Activated CD4-positive, alpha-beta T cell treated with anti-CD3 and anti-CD28 coated beads, Interleukin-2, amount 10 ng/mL, durations not matched to agents 7 days and 5 days (primary cell): ENCODE measurements at regions not wholly inside any gene's neighbourhood (a gene's known extent, or its start where the extent isn't known, plus 50 kb on each side); places are given as distances from the start of the nearest gene placed in this dataset.

Source experiments
- CTCF ChIA-PET: fragments of 350-600 bp; sonication (Branson Sonifier 250); formaldehyde crosslinking; loops from one replicate; lab custom pipeline; 2021; ENCODE audit warnings: antibody characterized with exemption; lab: Charles Lee
- POLR2A ChIA-PET: fragments of 350-600 bp; sonication (Branson Sonifier 250); formaldehyde crosslinking; loops from one replicate; lab custom pipeline; 2021; ENCODE audit warnings: antibody characterized with exemption; lab: Charles Lee
- DNase-seq: peaks from one replicate; pipeline ENCODE4 v3.0.0-alpha.2; 2020
- H3K27ac Mint-ChIP-seq: one replicate; pipeline ENCODE4 v1.8.0; 2021; ENCODE audit warnings: mild to moderate bottlenecking, moderate library complexity, mixed read lengths
- H3K27me3 Mint-ChIP-seq: one replicate; pipeline ENCODE4 v1.8.0; 2021; ENCODE audit warnings: mixed read lengths
- H3K36me3 Mint-ChIP-seq: one replicate; pipeline ENCODE4 v1.8.0; 2021; ENCODE audit warnings: low read depth, mixed read lengths
- H3K4me1 Mint-ChIP-seq: one replicate; pipeline ENCODE4 v1.8.0; 2021; ENCODE audit warnings: mixed read lengths
- H3K4me3 Mint-ChIP-seq: one replicate; pipeline ENCODE4 v1.8.0; 2021; ENCODE audit warnings: mild to moderate bottlenecking, moderate library complexity, mixed read lengths
- H3K9me3 Mint-ChIP-seq: one replicate; pipeline ENCODE4 v1.8.0; 2021; ENCODE audit warnings: mixed read lengths

DNA sequence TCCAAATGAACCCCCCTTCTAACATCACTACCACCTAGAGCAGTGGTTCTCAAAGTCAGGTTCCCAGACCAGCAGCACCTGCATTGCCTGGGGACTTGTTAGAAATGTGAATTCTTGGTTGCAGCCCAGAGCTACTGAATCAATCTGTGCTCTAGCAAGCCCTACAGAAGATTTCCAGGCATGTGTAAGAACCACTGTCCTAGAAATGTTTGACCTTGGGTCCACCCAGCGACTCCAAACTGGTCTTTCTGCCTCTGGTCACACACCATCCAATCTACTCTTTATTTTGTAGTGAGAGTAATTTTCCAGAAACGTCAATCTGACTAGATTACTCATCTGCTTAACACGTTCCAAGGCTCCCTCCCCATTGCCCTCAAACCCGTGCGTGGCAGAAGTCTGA lies 169.9 kb downstream of the HAPSTR1 start:
- no peaks in the 10 kb centered on the region for H3K4me1 Mint-ChIP-seq
- no peak for DNase-seq
- no peak overlapping the region for H3K4me3 Mint-ChIP-seq
- POLR2A ChIA-PET, result no interaction called here
- CTCF ChIA-PET, result no interaction called here
- no peaks in the 10 kb centered on the region for H3K36me3 Mint-ChIP-seq
- no peaks in the 10 kb centered on the region for H3K9me3 Mint-ChIP-seq
- H3K27me3 Mint-ChIP-seq, result peaks cover 8% of the 10 kb centered on the region
- no peak overlapping the region for H3K27ac Mint-ChIP-seq

DNA sequence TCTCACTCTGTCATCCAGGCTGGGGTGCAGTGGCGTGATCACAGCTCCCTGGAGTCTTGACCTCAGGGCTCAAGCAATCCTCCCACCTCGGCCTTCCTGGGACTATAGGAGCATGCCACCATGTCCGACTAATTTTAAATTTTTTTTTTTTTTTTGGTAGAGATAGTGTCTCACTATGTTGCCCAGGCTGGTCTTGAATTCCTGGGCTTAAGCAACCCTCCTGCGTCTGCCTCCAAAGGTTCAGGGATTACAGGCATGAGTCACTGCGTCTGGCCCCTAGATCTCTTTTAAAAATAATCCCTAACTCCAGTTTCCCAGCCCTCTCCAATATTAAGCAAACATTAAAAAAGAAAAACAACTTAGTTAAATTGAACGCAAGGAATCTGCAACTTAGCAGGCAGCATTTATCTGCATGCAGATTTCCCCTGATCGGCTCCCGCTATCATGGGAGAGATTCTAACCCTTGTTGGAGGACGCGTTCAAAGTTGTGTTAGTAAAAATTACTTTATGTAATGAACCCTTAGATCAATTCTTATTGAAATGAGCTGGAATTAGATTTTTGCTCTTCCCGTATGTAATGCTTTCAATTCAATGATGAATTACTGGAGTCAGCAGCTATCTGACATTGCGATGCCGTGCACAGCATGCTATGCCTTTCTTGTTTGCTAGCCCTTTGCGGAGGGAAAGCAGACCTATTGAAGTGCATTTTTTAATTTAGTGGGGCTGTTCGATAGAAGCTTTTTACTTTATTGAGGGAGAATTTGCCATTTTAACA lies 171.7 kb downstream of the HAPSTR1 start:
- no peak overlapping the region for H3K4me3 Mint-ChIP-seq

DNA sequence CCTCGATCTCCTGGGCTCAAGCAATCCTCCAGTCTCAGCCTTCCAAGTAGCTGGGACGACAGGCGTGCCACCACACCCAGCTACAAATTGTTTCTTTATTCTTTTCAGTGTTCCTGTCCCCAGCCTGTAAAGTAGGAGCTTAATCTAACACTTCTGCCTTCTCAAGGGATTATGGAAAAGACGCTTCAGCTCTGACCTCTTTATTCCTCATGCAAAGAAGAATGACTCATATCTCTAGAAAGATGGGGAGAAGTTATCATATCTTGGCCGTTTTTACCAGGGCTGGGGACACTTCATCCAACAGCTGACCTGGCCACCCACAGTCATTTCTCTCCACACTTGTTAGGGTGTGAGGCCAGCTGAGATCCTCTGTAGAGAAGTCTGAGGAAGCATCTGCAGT lies 172.6 kb downstream of the HAPSTR1 start:
- H3K27me3 Mint-ChIP-seq, result peaks cover 8% of the 10 kb centered on the region
- CTCF ChIA-PET, result no interaction called here
- no peaks in the 10 kb centered on the region for H3K4me1 Mint-ChIP-seq
- no peak for DNase-seq
- no peak overlapping the region for H3K4me3 Mint-ChIP-seq
- H3K36me3 Mint-ChIP-seq, result no peaks in the 10 kb centered on the region
- POLR2A ChIA-PET, result no interaction called here
- H3K27ac Mint-ChIP-seq, result no peak overlapping the region
- no peaks in the 10 kb centered on the region for H3K9me3 Mint-ChIP-seq

More for the DNA sequence above, 171.7 kb downstream of the HAPSTR1 start:
- Mint-ChIP-seq H3K27ac (no peak overlapping the region), H3K9me3 (no peaks in the 10 kb centered on the region), H3K4me1 (no peaks in the 10 kb centered on the region), H3K27me3 (peaks cover 8% of the 10 kb centered on the region), H3K36me3 (no peaks in the 10 kb centered on the region)
- DNase-seq, result no peak
- CTCF ChIA-PET, result interaction anchor here (0.6 to 1.1 kb wide), 2 partner anchors 11 to 39 kb away, joined by 3 to 4 read pairs; no protein-coding TSS in a partner anchor
- POLR2A ChIA-PET, result no interaction called here

DNA sequence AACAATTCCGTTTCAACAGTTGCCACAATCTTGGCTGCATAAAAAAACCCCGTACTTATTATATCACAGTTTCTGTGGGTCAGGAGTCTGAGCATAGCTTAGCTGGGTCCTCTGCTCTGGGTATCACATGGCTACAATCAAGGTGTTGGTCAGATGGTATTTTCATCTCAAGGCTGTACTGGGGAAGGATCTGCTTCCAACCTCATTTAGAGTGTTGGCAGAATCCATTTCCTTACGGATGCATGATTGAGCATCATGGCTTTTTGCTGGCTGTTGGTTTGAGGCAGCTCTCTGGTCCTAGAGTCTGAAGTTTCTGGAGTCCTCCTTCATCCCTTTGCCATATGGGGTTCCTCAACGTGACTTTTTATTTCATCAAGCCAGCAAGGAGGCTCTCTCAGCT lies 177.0 kb downstream of the HAPSTR1 start:
- H3K9me3 Mint-ChIP-seq, result no peaks in the 10 kb centered on the region
- H3K4me1 Mint-ChIP-seq, result no peaks in the 10 kb centered on the region
- ChIA-PET CTCF (interaction anchor here (1.8 kb wide), 1 partner anchor 10 kb away, joined by 6 read pairs; no protein-coding TSS in a partner anchor), POLR2A (no interaction called here)
- H3K4me3 Mint-ChIP-seq, result no peak overlapping the region
- no peak for DNase-seq
- H3K27ac Mint-ChIP-seq, result no peak overlapping the region
- H3K27me3 Mint-ChIP-seq, result peaks cover 8% of the 10 kb centered on the region
- no peaks in the 10 kb centered on the region for H3K36me3 Mint-ChIP-seq

DNA sequence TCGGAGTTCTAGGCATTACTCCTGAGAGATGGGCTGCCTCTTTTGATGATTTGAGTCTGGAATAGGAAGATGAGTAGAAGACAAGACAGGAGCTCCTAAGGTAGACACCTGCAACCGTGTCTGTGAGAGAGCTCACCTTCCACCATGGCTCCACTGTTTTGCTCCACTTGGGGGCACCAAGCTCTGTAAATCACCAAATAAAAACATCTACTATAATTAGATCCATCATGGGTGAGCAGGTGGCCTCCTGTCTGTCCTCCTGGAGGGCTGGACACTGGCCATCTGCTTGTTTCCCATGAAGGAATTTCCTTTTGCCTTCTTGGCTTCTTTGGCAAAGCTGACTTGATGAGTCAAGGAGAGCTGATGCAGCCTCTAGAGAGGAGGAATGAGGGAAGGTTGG lies 179.0 kb downstream of the HAPSTR1 start:
- H3K27me3 Mint-ChIP-seq, result peaks cover 2% of the 10 kb centered on the region
- no peak overlapping the region for H3K4me3 Mint-ChIP-seq
- H3K36me3 Mint-ChIP-seq, result no peaks in the 10 kb centered on the region
- ChIA-PET CTCF (no interaction called here), POLR2A (no interaction called here)
- no peaks in the 10 kb centered on the region for H3K4me1 Mint-ChIP-seq
- H3K27ac Mint-ChIP-seq, result no peak overlapping the region
- no peak for DNase-seq
- H3K9me3 Mint-ChIP-seq, result no peaks in the 10 kb centered on the region

DNA sequence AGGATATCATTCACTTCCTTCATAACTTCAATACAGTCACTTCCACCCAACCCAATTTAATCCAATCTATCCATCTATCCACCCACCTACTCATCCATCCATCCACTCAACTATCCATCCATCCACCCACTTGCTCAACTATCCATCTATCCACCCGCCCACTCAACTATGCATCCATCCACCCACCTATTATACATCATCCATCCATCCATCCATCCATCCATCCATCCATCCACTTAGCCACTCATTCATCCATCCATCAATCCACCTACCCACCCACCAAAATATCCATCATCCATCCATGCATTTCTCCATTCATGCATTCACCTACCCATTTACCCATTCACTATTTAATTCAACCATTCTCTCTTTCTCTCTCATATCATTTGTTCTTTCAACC lies 179.5 kb downstream of the HAPSTR1 start:
- no peak overlapping the region for H3K4me3 Mint-ChIP-seq
- ChIA-PET POLR2A (no interaction called here), CTCF (no interaction called here)
- H3K27ac Mint-ChIP-seq, result no peak overlapping the region
- H3K9me3 Mint-ChIP-seq, result no peaks in the 10 kb centered on the region
- no peaks in the 10 kb centered on the region for H3K36me3 Mint-ChIP-seq
- peaks cover 2% of the 10 kb centered on the region for H3K27me3 Mint-ChIP-seq
- H3K4me1 Mint-ChIP-seq, result no peaks in the 10 kb centered on the region
- no peak for DNase-seq

DNA sequence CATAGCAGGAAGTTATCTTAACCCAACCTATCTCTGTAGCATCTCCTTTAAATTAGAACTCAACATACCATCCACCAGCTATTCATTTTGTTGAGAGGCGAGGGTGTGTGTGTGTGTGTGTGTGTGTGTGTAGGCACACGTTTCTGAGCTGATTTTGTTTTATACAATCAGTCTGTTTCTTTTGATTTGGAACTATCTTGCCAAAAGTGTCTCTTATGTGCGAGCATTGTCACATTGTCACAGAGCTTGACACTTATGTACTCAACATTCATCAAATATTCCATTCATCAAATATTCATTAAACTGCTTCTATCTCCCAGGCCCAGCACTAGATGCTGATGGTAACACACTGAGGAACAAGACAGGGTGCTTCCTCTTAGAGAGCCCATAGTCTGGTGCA lies 180.4 kb downstream of the HAPSTR1 start:
- CTCF ChIA-PET, result no interaction called here
- no peak overlapping the region for H3K4me3 Mint-ChIP-seq
- H3K27ac Mint-ChIP-seq, result no peak overlapping the region
- no peaks in the 10 kb centered on the region for H3K36me3 Mint-ChIP-seq
- POLR2A ChIA-PET, result no interaction called here
- H3K27me3 Mint-ChIP-seq, result no peaks in the 10 kb centered on the region
- H3K4me1 Mint-ChIP-seq, result no peaks in the 10 kb centered on the region
- DNase-seq, result no peak
- H3K9me3 Mint-ChIP-seq, result no peaks in the 10 kb centered on the region

DNA sequence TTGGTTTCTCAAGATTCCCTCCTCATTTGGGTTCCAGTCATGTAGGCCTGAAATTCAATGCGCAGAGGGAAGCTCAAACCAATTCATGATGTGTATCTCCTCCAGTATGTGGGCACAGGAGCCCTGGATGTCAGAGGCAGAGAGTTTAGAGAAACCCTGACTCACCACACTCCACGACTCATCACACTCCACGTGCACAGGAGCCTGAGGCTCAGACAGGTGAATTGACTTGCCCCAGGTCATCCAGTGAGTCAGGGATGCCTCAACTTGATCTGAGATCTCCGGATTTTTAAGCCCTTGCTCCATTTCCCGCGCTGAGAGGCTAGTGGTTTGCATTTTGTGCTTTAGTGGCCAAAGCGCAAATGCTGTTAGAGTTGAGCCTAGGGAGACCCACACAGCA lies 183.9 kb downstream of the HAPSTR1 start:
- CTCF ChIA-PET, result no interaction called here
- POLR2A ChIA-PET, result no interaction called here
- no peaks in the 10 kb centered on the region for H3K36me3 Mint-ChIP-seq
- no peaks in the 10 kb centered on the region for H3K4me1 Mint-ChIP-seq
- no peaks in the 10 kb centered on the region for H3K9me3 Mint-ChIP-seq
- no peak overlapping the region for H3K4me3 Mint-ChIP-seq
- H3K27ac Mint-ChIP-seq, result no peak overlapping the region
- no peaks in the 10 kb centered on the region for H3K27me3 Mint-ChIP-seq
- no peak for DNase-seq

DNA sequence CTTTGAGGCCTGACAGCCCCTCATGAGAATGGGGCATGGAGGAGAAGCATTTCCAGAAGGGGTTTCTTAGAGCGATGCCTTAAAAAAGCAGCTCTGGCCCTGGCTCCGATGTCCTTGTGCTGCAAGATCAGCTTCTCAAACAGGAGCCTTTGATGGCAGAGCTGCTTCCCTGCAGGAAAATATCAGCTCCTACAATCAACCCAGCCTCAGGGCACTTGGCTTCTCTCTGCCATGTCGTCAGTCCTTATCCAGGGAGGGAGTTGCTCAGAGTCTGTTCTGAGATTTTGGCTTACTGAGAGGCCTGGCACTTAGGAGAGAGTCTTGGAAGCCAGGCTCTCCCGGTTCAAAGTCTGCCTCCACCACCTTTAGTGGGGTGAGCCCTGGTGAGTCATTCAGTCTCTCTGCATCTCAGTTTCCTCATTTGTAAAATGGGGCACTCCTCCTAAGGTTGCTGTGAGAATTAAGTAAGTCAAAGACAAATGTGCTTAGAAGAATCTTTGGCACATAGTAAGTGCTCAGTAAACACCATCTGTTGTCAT lies 184.4 kb downstream of the HAPSTR1 start:
- no peak overlapping the region for H3K4me3 Mint-ChIP-seq
- H3K27me3 Mint-ChIP-seq, result no peaks in the 10 kb centered on the region
- no peaks in the 10 kb centered on the region for H3K4me1 Mint-ChIP-seq
- DNase-seq, result no peak
- H3K36me3 Mint-ChIP-seq, result no peaks in the 10 kb centered on the region
- ChIA-PET CTCF (no interaction called here), POLR2A (no interaction called here)
- H3K27ac Mint-ChIP-seq, result no peak overlapping the region
- no peaks in the 10 kb centered on the region for H3K9me3 Mint-ChIP-seq

DNA sequence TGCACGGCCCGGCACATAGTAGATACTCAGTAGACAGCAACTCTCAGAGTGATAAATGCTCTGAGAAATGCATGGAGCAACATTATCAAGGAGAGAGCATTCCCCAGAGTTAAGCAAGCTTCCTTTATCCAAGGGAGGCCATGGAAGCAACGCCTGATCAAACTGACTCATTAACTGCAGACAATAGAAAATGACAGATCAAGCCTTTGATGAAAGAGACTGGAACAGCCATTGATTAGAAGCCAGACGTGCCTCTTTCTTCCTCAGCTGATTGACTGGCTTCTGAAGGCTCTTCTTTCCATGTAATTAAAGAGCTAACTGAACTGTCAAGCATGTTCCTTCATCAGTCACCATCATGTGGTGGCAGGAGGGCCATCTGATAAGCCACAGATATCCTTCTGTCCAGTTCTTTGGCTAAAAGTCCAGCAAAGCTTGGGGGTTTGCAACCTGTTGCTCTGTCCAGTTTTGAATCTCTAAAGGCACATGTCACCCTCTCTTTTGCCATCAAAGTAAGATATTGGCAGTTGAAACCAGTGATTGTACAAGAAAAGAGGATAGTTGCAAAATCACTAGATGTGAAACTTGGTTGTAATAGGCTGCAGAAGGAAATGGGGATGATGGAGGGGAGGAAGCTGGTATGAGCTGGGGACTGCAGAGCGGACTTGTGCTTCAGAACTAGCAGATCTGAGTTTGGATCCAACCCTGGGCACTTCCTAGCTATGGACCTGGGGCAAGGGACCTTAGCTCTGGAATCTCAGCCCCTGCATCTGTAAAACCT lies 188.0 kb downstream of the HAPSTR1 start:
- Mint-ChIP-seq H3K4me1 (no peaks in the 10 kb centered on the region), H3K27me3 (no peaks in the 10 kb centered on the region), H3K27ac (no peak overlapping the region), H3K4me3 (no peak overlapping the region), H3K36me3 (no peaks in the 10 kb centered on the region), H3K9me3 (no peaks in the 10 kb centered on the region)
- CTCF ChIA-PET, result no interaction called here
- POLR2A ChIA-PET, result no interaction called here
- no peak for DNase-seq

DNA sequence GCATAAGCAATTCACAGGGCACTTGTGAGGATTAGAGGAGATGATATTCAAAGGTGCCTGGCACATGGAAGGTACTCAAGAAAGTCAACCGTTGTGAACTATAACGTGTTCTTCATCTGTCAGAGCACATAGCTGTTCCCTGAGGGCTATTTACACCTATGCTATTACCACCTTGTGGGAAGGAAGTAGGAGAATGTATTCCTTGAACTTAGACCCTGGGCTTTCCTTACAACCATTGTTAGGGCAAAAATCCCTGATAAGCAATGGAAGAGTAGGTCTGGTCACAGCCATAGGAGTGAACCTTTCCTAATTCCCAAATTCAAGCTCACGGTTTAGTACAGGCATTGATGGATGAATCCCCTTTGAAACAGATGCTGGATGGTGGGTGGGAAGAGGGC lies 188.6 kb downstream of the HAPSTR1 start:
- no peaks in the 10 kb centered on the region for H3K27me3 Mint-ChIP-seq
- no peaks in the 10 kb centered on the region for H3K4me1 Mint-ChIP-seq
- H3K27ac Mint-ChIP-seq, result no peak overlapping the region
- POLR2A ChIA-PET, result no interaction called here
- no peak for DNase-seq
- H3K36me3 Mint-ChIP-seq, result no peaks in the 10 kb centered on the region
- H3K9me3 Mint-ChIP-seq, result no peaks in the 10 kb centered on the region
- CTCF ChIA-PET, result no interaction called here
- no peak overlapping the region for H3K4me3 Mint-ChIP-seq

DNA sequence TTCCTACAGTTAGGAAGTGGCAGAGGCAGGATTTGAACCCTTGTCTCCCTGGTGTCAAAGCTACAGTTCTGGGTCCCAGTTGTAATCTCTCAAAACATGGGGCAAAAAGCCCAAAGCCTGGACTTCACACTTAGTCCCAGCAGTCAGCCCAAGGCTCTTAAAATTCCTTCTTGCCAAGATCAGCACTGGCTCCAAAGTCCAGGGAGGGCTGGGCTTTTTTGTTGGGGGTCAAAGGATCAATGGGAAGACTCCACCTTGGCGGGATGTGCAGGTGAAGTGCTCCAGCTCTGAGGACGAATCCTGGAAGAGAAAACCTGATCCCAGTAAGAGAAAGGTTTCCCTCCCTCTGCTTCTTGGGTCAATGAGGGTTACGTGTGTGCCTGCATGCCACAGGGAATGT lies 195.5 kb downstream of the HAPSTR1 start:
- ChIA-PET POLR2A (no interaction called here), CTCF (no interaction called here)
- H3K27ac Mint-ChIP-seq, result no peak overlapping the region
- H3K27me3 Mint-ChIP-seq, result no peaks in the 10 kb centered on the region
- H3K4me1 Mint-ChIP-seq, result no peaks in the 10 kb centered on the region
- no peaks in the 10 kb centered on the region for H3K36me3 Mint-ChIP-seq
- no peak overlapping the region for H3K4me3 Mint-ChIP-seq
- no peak for DNase-seq
- no peaks in the 10 kb centered on the region for H3K9me3 Mint-ChIP-seq

DNA sequence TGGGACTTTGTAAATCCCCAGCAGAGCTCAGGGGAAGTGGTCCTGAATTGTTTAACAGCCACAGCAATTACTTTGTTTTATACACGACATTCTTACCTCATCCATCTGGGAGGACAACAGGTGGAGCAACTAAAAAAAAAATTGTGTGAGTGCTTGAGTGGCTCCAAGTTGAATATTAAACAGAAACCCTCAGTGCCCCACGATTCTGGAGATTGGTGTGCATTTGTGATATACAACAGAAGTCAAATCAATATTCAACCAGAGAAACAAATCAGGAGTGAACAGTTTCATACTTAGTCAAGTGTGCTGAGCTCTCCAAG lies 204.8 kb downstream of the HAPSTR1 start:
- DNase-seq, result no peak
- no peaks in the 10 kb centered on the region for H3K4me1 Mint-ChIP-seq
- CTCF ChIA-PET, result no interaction called here

More for the DNA sequence above, 204.8 kb downstream of the HAPSTR1 start:
- H3K27me3 Mint-ChIP-seq, result no peaks in the 10 kb centered on the region
- no peak overlapping the region for H3K4me3 Mint-ChIP-seq
- no peaks in the 10 kb centered on the region for H3K36me3 Mint-ChIP-seq
- H3K9me3 Mint-ChIP-seq, result no peaks in the 10 kb centered on the region
- H3K27ac Mint-ChIP-seq, result no peak overlapping the region
- POLR2A ChIA-PET, result no interaction called here
